Testis (tissue), 2 donors: ENCODE measurements at regions not wholly inside any gene's neighbourhood (a gene's known extent, or its start where the extent isn't known, plus 50 kb on each side); places are given as distances from the start of the nearest gene placed in this dataset.

Experiments
- DNase-seq: peaks from one replicate; pipeline ENCODE4 v3.0.0-alpha.2; 2019
- H3K27ac ChIP-seq, 2 donors: fragments of 200-600 bp; sonication (generic); one replicate each; pipeline ENCODE4 v1.5.1; 2019
- H3K27me3 ChIP-seq: fragments of 200-600 bp; sonication (generic); one replicate; pipeline ENCODE4 v1.5.1; 2019
- H3K36me3 ChIP-seq: fragments of 200-600 bp; sonication (generic); one replicate; pipeline ENCODE4 v1.5.1; 2017; ENCODE audit warnings: low read depth; ENCODE audit errors: missing control alignments
- H3K4me1 ChIP-seq: fragments of 200-600 bp; sonication (generic); one replicate; pipeline ENCODE4 v1.5.1; 2019
- H3K4me3 ChIP-seq, 2 donors: fragments of 200-600 bp; sonication (generic); one replicate each; pipeline ENCODE4 v1.5.1; 2017 to 2019
- H3K9me3 ChIP-seq: fragments of 200-600 bp; sonication (generic); one replicate; pipeline ENCODE4 v1.5.1; 2017
- POLR2A ChIP-seq: fragments of 450-650 bp; IDR thresholded peaks from one replicate; pipeline ENCODE4 v1.6.1; 2017; ENCODE audit warnings: antibody characterized with exemption, mild to moderate bottlenecking, moderate library complexity
- WGBS, 2 donors: methylation state at CpG; one replicate each; pipeline ENCODE4 v1.1.5; 2018; 5-methylcytosine and 5-hydroxymethylcytosine counted together
- intact Hi-C: fragments of 100-400 bp; cut with DNase I; formaldehyde crosslinking; loops from one replicate; pipeline ENCODE4 v1.15.1; 2023; ENCODE audit warnings: low total_unique reads
- TF ChIP-seq, protein P1 (sequence below), 3 experiments: fragments of 450-650 bp in 2 of 3; fragments of 200-600 bp in 1 of 3; sonication (generic) in 1 of 3; IDR thresholded peaks; one replicate each; pipeline ENCODE4 v1.5.1; 2016 to 2019; ENCODE audit warnings: antibody characterized with exemption in 3 of 3, mild to moderate bottlenecking in 2 of 3, moderate library complexity in 1 of 3

GRCh38 chr12:65653321-65653720 lies 171.0 kb upstream of the HMGA2 start:
- H3K4me3 ChIP-seq, result no peak overlapping the region
- intact Hi-C loops, result no loop called here
- TF ChIP-seq, protein P1, sequence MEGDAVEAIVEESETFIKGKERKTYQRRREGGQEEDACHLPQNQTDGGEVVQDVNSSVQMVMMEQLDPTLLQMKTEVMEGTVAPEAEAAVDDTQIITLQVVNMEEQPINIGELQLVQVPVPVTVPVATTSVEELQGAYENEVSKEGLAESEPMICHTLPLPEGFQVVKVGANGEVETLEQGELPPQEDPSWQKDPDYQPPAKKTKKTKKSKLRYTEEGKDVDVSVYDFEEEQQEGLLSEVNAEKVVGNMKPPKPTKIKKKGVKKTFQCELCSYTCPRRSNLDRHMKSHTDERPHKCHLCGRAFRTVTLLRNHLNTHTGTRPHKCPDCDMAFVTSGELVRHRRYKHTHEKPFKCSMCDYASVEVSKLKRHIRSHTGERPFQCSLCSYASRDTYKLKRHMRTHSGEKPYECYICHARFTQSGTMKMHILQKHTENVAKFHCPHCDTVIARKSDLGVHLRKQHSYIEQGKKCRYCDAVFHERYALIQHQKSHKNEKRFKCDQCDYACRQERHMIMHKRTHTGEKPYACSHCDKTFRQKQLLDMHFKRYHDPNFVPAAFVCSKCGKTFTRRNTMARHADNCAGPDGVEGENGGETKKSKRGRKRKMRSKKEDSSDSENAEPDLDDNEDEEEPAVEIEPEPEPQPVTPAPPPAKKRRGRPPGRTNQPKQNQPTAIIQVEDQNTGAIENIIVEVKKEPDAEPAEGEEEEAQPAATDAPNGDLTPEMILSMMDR (IDR thresholded peaks at IDR 0.05), result no peak
- no peaks in the 10 kb centered on the region for H3K9me3 ChIP-seq
- H3K27ac ChIP-seq, result no peak overlapping the region
- no peaks in the 10 kb centered on the region for H3K27me3 ChIP-seq
- 93 to 96% methylated on average over 2 of the region's 2 CpGs for WGBS, 2 donors
- H3K36me3 ChIP-seq, result no peaks in the 10 kb centered on the region
- DNase-seq, result no peak
- H3K4me1 ChIP-seq, result no peaks in the 10 kb centered on the region

DNA sequence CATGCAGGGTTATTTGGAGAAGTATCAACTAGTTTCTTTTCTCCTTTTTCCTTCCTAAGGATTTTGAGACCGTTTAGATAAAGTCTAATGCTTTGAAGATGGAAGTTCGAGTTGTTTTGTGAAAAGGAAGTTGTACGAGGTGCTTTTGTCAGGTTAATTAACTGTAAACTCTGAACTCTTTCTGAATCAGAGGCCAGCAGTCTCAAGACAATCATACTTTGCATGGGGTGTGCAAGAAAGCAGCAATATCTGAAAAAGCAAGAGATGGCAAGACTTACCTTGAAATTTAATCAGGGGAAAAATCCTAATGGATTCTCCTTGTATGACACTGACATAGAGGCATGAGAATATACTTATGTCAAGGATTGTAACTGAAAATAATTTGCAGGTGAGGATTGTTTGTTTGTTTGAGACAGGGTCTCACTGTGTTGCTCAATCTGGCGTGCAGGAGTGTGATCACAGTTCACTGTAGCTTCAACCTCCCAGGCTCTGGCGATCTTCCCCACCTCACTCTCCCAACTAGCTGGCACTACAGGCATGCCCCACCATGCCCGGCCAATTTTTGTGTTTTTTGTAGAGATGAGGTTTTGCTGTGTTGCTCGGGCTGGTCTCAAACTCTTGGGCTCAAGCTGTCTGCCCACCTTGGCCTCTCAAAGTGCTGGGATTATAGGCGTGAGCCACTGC lies 170.2 kb upstream of the HMGA2 start:
- Histone ChIP-seq H3K4me1 (no peaks in the 10 kb centered on the region), H3K36me3 (no peaks in the 10 kb centered on the region), H3K27ac (no peak overlapping the region), H3K9me3 (no peaks in the 10 kb centered on the region), H3K27me3 (no peaks in the 10 kb centered on the region), H3K4me3 (no peak overlapping the region)
- TF ChIP-seq, protein P1 (IDR thresholded peaks at IDR 0.05), result no peak
- TF ChIP-seq POLR2A, result no peak
- intact Hi-C loops, result no loop called here
- DNase-seq, result no peak
- 67 to 77% methylated on average over 8 of the region's 8 CpGs for WGBS, 2 donors

DNA sequence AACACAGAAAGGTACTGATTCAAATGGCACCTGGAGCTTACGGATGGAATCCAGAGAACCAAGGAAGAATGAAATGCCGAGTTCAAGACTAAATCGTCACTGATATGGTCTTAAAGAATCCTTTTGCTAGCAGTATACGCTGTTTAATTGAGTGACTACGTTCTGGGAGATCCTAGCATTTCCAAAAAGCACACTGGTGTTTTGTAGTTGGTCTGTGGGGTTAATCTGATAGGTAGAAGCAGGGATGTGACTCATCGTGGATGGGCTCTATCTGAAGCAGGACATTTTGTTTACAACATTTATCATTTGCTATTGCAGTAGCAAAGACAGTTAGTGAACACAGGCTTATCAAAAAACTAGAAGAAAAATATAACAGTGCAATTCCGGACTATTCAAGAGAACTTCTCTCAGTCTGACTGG lies 169.2 kb upstream of the HMGA2 start:
- 82 to 84% methylated on average over 7 of the region's 7 CpGs for WGBS, 2 donors
- intact Hi-C loops, result no loop called here

DNA sequence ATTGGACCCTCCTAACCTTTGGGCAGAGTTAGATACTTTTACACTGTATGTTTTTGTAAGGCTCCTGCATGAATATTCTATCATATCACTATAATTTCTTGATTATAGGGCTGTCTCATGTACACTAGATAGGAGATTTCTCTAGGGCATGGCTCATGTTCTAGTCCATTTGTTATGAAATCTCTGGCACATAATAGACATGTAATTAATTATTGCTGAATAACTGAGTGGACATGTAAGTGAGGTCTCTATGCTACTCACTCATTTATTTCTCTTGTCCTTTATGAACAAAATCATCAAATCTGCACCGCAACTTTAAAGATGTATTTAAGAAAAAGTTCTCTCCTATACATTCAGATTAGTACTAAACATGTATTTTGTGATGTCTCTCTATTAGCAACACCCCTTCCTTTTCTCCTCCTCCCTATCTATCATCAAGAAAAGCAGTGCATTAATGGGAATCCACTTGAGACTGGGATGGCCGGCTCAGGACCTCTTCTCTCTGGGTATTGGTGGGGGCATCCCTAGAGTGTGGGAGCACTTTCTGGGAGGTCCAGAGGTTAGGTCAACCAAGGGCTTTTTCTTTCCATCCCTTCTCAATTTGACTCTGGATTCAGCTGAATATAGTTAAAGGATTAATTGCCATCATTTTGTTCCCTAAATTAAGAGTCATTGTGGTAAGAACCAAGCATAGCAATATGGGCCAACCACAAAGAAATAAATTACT lies 168.0 kb upstream of the HMGA2 start:
- Histone ChIP-seq H3K27me3 (no peaks in the 10 kb centered on the region), H3K36me3 (no peaks in the 10 kb centered on the region), H3K4me3 (no peak overlapping the region), H3K27ac (no peak overlapping the region), H3K9me3 (no peaks in the 10 kb centered on the region), H3K4me1 (no peaks in the 10 kb centered on the region)
- WGBS, 2 donors, result 88 to 96% methylated on average over 2 of the region's 2 CpGs
- TF ChIP-seq POLR2A, result no peak
- TF ChIP-seq, protein P1 (IDR thresholded peaks at IDR 0.05), result no peak
- no peak for DNase-seq
- intact Hi-C loops, result no loop called here

More for the DNA sequence above, 169.2 kb upstream of the HMGA2 start:
- Histone ChIP-seq H3K4me3 (no peak overlapping the region), H3K9me3 (no peaks in the 10 kb centered on the region), H3K27me3 (no peaks in the 10 kb centered on the region), H3K4me1 (no peaks in the 10 kb centered on the region), H3K36me3 (no peaks in the 10 kb centered on the region), H3K27ac (no peak overlapping the region)
- TF ChIP-seq, protein P1 (IDR thresholded peaks at IDR 0.05), result no peak
- no peak for TF ChIP-seq POLR2A
- DNase-seq, result no peak
